ENCODE measurements at regions not wholly inside any gene's neighbourhood (a gene's known extent, or its start where the extent isn't known, plus 50 kb on each side); places are given as distances from the start of the nearest gene placed in this dataset.

DNA sequence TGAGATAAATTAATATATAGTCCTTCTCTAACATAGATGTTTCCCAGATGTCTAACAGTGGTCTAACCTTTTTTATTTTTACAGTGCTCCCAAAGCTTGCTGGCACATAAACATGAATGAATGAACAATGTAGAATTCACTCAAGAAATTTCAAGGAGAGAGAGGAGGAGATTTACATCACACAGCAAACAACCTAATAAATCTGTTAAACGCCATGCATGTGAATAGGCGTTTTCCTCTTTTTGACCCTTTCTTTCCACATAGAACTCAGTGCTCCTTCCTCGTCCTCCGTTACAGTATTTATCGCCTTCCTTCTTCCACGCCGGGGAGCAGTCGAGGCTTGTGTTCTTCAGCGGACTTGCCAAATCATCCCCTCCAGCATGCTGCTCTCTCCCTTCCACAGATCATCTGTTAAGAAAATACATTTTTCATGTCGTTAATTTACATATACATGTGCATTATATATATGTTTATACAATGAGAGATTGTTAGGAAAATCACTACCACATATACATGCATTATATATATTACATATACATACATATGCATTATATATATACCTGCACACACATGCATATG, 93.0 kb downstream of the SLC35B3 start:
- no peaks in the 10 kb centered on the region for H3K4me1 ChIP-seq (ENCODE audit: control insufficient read depth, insufficient read depth, low read depth, low read length)
- H4K8ac ChIP-seq (ENCODE audit: low read length) = no peak overlapping the region
- no peak overlapping the region for H2BK5ac ChIP-seq (ENCODE audit: low read depth, low read length, poor library complexity, severe bottlenecking)
- H2AFZ ChIP-seq (ENCODE audit: low read depth, low read length) = no peak overlapping the region
- H3K4me2 ChIP-seq (ENCODE audit: low read length, poor library complexity, severe bottlenecking) = no peak overlapping the region
- no peak overlapping the region for H2BK12ac ChIP-seq (ENCODE audit: low read length in 2 of 2)
- H4K91ac ChIP-seq (ENCODE audit: low read length) = no peak overlapping the region
- WGBS = 91% methylated on average over 9 of the region's 10 CpGs
- H3K9ac ChIP-seq (ENCODE audit: low read length) = no peak overlapping the region
- DNase-seq = no peak
- no peaks in the 10 kb centered on the region for H3K79me1 ChIP-seq (replicated peaks; ENCODE audit: low read length, poor library complexity, severe bottlenecking)
- no peak overlapping the region for H2AK5ac ChIP-seq (ENCODE audit: low read length, severe bottlenecking)
- H3K27me3 ChIP-seq (ENCODE audit: control insufficient read depth in 1 of 2, insufficient read depth in 1 of 2, low read length in 2 of 2) = no peaks in the 10 kb centered on the region
- H2BK15ac ChIP-seq (ENCODE audit: low read depth, poor library complexity, severe bottlenecking) = no peak overlapping the region
- no peak overlapping the region for H3K18ac ChIP-seq (ENCODE audit: low read depth in 1 of 2, low read length in 2 of 2)
- no peak overlapping the region for H2BK120ac ChIP-seq (ENCODE audit: low read depth, low read length)
- no peak overlapping the region for H3K14ac ChIP-seq (ENCODE audit: low read length in 2 of 2)
- no peak overlapping the region for H3K4ac ChIP-seq (ENCODE audit: low read depth in 1 of 2, low read length in 2 of 2)
- H3K4me3 ChIP-seq (ENCODE audit: insufficient read depth in 1 of 2, low read depth in 1 of 2, low read length in 2 of 2) = no peak overlapping the region
- H3K27ac ChIP-seq (ENCODE audit: low read length, poor library complexity, severe bottlenecking) = no peak overlapping the region
- H3K36me3 ChIP-seq (ENCODE audit: control insufficient read depth in 1 of 2, insufficient read depth in 2 of 2, low read depth in 1 of 2, low read length in 2 of 2) = no peaks in the 10 kb centered on the region
- no peak overlapping the region for H3K23ac ChIP-seq (ENCODE audit: low read length in 2 of 2)
- no peaks in the 10 kb centered on the region for H3K9me3 ChIP-seq (ENCODE audit: control insufficient read depth, low read length)

DNA sequence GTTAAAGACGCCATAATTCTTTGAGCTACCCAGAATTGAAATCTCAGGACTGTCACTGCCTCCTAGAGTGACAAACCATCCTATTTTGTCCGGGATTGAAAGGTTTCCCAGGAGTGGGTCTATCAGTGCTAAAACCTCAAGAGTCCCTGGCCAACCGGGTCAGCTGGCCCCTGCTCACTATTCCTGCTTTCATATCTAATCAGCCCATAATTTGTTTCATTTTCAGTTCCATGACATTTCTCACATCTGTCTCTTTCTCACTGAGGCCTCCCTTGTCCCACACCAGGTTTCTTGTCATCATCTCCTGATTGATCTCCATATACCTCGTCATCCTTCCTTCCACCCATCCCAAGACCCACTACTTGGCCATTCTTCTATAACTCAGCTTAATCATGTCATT, 98.2 kb downstream of the SLC35B3 start:
- Histone ChIP-seq H3K23ac (ENCODE audit: low read length in 2 of 2) (no peak overlapping the region), H2BK120ac (ENCODE audit: low read depth, low read length) (no peak overlapping the region), H3K9me3 (ENCODE audit: control insufficient read depth, low read length) (no peaks in the 10 kb centered on the region), H3K27ac (ENCODE audit: low read length, poor library complexity, severe bottlenecking) (no peak overlapping the region), H3K27me3 (ENCODE audit: control insufficient read depth in 1 of 2, insufficient read depth in 1 of 2, low read length in 2 of 2) (no peaks in the 10 kb centered on the region), H3K36me3 (ENCODE audit: control insufficient read depth in 1 of 2, insufficient read depth in 2 of 2, low read depth in 1 of 2, low read length in 2 of 2) (no peaks in the 10 kb centered on the region), H2BK5ac (ENCODE audit: low read depth, low read length, poor library complexity, severe bottlenecking) (no peak overlapping the region), H3K14ac (ENCODE audit: low read length in 2 of 2) (no peak overlapping the region), H3K18ac (ENCODE audit: low read depth in 1 of 2, low read length in 2 of 2) (no peak overlapping the region), H3K4me1 (ENCODE audit: control insufficient read depth, insufficient read depth, low read depth, low read length) (no peaks in the 10 kb centered on the region), H3K4ac (ENCODE audit: low read depth in 1 of 2, low read length in 2 of 2) (no peak overlapping the region), H3K79me1 (replicated peaks; ENCODE audit: low read length, poor library complexity, severe bottlenecking) (no peaks in the 10 kb centered on the region), H3K4me2 (ENCODE audit: low read length, poor library complexity, severe bottlenecking) (no peak overlapping the region), H2BK12ac (ENCODE audit: low read length in 2 of 2) (no peak overlapping the region), H2AFZ (ENCODE audit: low read depth, low read length) (no peak overlapping the region), H4K8ac (ENCODE audit: low read length) (no peak overlapping the region), H3K9ac (ENCODE audit: low read length) (no peak overlapping the region), H2BK15ac (ENCODE audit: low read depth, poor library complexity, severe bottlenecking) (no peak overlapping the region), H4K91ac (ENCODE audit: low read length) (no peak overlapping the region), H2AK5ac (ENCODE audit: low read length, severe bottlenecking) (no peak overlapping the region), H3K4me3 (ENCODE audit: insufficient read depth in 1 of 2, low read depth in 1 of 2, low read length in 2 of 2) (no peak overlapping the region)
- no peak for DNase-seq
- WGBS = 46% methylated on average over 4 of the region's 4 CpGs

- no peak for DNase-seq
- H3K27me3 ChIP-seq (ENCODE audit: control insufficient read depth in 1 of 2, insufficient read depth in 1 of 2, low read length in 2 of 2) = no peaks in the 10 kb centered on the region
- no peak overlapping the region for H4K91ac ChIP-seq (ENCODE audit: low read length)
- no peak overlapping the region for H2BK120ac ChIP-seq (ENCODE audit: low read depth, low read length)
- H3K36me3 ChIP-seq (ENCODE audit: control insufficient read depth in 1 of 2, insufficient read depth in 2 of 2, low read depth in 1 of 2, low read length in 2 of 2) = no peaks in the 10 kb centered on the region
- H2BK12ac ChIP-seq (ENCODE audit: low read length in 2 of 2) = no peak overlapping the region
- H2BK15ac ChIP-seq (ENCODE audit: low read depth, poor library complexity, severe bottlenecking) = no peak overlapping the region
- no peak overlapping the region for H2AK5ac ChIP-seq (ENCODE audit: low read length, severe bottlenecking)
- H3K18ac ChIP-seq (ENCODE audit: low read depth in 1 of 2, low read length in 2 of 2) = no peak overlapping the region
- no peak overlapping the region for H3K4ac ChIP-seq (ENCODE audit: low read depth in 1 of 2, low read length in 2 of 2)
- H3K4me1 ChIP-seq (ENCODE audit: control insufficient read depth, insufficient read depth, low read depth, low read length) = no peaks in the 10 kb centered on the region
- no peak overlapping the region for H3K27ac ChIP-seq (ENCODE audit: low read length, poor library complexity, severe bottlenecking)
- H3K14ac ChIP-seq (ENCODE audit: low read length in 2 of 2) = no peak overlapping the region
- H4K8ac ChIP-seq (ENCODE audit: low read length) = no peak overlapping the region
- no peak overlapping the region for H2AFZ ChIP-seq (ENCODE audit: low read depth, low read length)
- no peak overlapping the region for H3K4me2 ChIP-seq (ENCODE audit: low read length, poor library complexity, severe bottlenecking)
- H3K9ac ChIP-seq (ENCODE audit: low read length) = no peak overlapping the region
- H3K79me1 ChIP-seq (replicated peaks; ENCODE audit: low read length, poor library complexity, severe bottlenecking) = no peaks in the 10 kb centered on the region
- no peak overlapping the region for H3K23ac ChIP-seq (ENCODE audit: low read length in 2 of 2)
- H3K4me3 ChIP-seq (ENCODE audit: insufficient read depth in 1 of 2, low read depth in 1 of 2, low read length in 2 of 2) = no peak overlapping the region
- 80% methylated on average over 11 of the region's 11 CpGs for WGBS
- no peak overlapping the region for H2BK5ac ChIP-seq (ENCODE audit: low read depth, low read length, poor library complexity, severe bottlenecking)
- no peaks in the 10 kb centered on the region for H3K9me3 ChIP-seq (ENCODE audit: control insufficient read depth, low read length)
Observed at GRCh38 chr6:8336406-8337057, 98.8 kb downstream of the SLC35B3 start.

DNA sequence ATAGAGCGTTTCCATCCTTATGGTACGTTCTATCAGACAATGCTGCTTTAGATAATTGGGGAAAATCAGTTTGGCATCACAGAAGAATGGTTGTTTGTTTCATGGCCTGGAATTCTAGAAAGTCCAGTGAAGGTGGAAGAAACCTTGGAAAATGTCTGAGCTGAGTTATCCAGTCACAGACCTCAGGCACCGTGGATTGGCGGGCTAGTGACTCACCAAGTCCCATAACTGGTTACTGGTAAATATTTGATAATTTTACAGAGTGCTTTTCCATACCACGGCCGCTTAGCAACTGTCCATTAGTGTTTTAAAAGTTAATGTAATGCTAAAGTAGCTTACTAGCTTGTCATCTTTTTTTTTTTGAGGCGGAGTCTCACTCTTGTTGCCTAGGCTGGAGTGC, 99.4 kb downstream of the SLC35B3 start:
- no peak overlapping the region for H4K8ac ChIP-seq (ENCODE audit: low read length)
- no peak overlapping the region for H3K23ac ChIP-seq (ENCODE audit: low read length in 2 of 2)
- no peak overlapping the region for H3K4me2 ChIP-seq (ENCODE audit: low read length, poor library complexity, severe bottlenecking)
- H2BK5ac ChIP-seq (ENCODE audit: low read depth, low read length, poor library complexity, severe bottlenecking) = no peak overlapping the region
- no peak overlapping the region for H4K91ac ChIP-seq (ENCODE audit: low read length)
- H3K27me3 ChIP-seq (ENCODE audit: control insufficient read depth in 1 of 2, insufficient read depth in 1 of 2, low read length in 2 of 2) = no peaks in the 10 kb centered on the region
- no peak overlapping the region for H2BK15ac ChIP-seq (ENCODE audit: low read depth, poor library complexity, severe bottlenecking)
- no peak overlapping the region for H2AK5ac ChIP-seq (ENCODE audit: low read length, severe bottlenecking)
- no peak overlapping the region for H3K4me3 ChIP-seq (ENCODE audit: insufficient read depth in 1 of 2, low read depth in 1 of 2, low read length in 2 of 2)
- no peak overlapping the region for H3K18ac ChIP-seq (ENCODE audit: low read depth in 1 of 2, low read length in 2 of 2)
- H2BK12ac ChIP-seq (ENCODE audit: low read length in 2 of 2) = no peak overlapping the region
- H3K9ac ChIP-seq (ENCODE audit: low read length) = no peak overlapping the region
- no peak overlapping the region for H3K14ac ChIP-seq (ENCODE audit: low read length in 2 of 2)
- H3K79me1 ChIP-seq (replicated peaks; ENCODE audit: low read length, poor library complexity, severe bottlenecking) = no peaks in the 10 kb centered on the region
- H3K27ac ChIP-seq (ENCODE audit: low read length, poor library complexity, severe bottlenecking) = no peak overlapping the region
- 96% methylated on average over 7 of the region's 7 CpGs for WGBS
- no peak overlapping the region for H2AFZ ChIP-seq (ENCODE audit: low read depth, low read length)
- H3K36me3 ChIP-seq (ENCODE audit: control insufficient read depth in 1 of 2, insufficient read depth in 2 of 2, low read depth in 1 of 2, low read length in 2 of 2) = no peaks in the 10 kb centered on the region
- no peaks in the 10 kb centered on the region for H3K9me3 ChIP-seq (ENCODE audit: control insufficient read depth, low read length)
- no peaks in the 10 kb centered on the region for H3K4me1 ChIP-seq (ENCODE audit: control insufficient read depth, insufficient read depth, low read depth, low read length)
- H2BK120ac ChIP-seq (ENCODE audit: low read depth, low read length) = no peak overlapping the region
- H3K4ac ChIP-seq (ENCODE audit: low read depth in 1 of 2, low read length in 2 of 2) = no peak overlapping the region
- DNase-seq = no peak

Measured in mesenchymal stem cell (in vitro differentiated cells and primary cell).